ENCODE measurements at regions not wholly inside any gene's neighbourhood (a gene's known extent, or its start where the extent isn't known, plus 50 kb on each side); places are given as distances from the start of the nearest gene placed in this dataset.

DNA sequence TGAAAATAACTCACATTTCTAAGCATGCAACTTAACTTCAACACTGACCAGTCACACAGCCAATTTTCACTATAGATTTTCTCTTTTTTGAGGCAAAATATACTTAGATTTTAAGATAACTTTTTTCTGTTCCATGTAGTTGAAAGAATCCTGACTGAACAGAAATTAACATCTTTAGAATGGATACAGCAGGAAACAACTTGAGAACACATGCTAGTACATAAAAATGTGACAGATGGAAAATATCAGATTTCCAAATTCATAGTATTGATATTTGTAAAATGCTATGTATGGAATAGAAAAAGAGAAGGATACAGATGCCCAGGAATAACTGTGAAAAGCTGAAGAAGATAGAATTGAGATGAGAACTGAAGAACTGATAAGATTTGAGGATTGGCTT is 1270.6 kb downstream of the KCNT2 start:
- Histone ChIP-seq H3K9me3 (ENCODE audit: control insufficient read depth in 1 of 2, low read length in 2 of 2) (no peaks in the 10 kb centered on the region), H3K27me3 (ENCODE audit: low read depth, low read length) (no peaks in the 10 kb centered on the region), H3K27ac (ENCODE audit: low read length) (no peak overlapping the region), H3K36me3 (ENCODE audit: control insufficient read depth in 1 of 2, insufficient read depth in 2 of 2, low read length in 2 of 2) (no peaks in the 10 kb centered on the region), H3K4me3 (ENCODE audit: low read depth in 1 of 2, low read length in 2 of 2) (no peak overlapping the region), H3K4me1 (ENCODE audit: control insufficient read depth in 1 of 2, insufficient read depth in 2 of 2, low read length in 2 of 2) (no peaks in the 10 kb centered on the region)

DNA sequence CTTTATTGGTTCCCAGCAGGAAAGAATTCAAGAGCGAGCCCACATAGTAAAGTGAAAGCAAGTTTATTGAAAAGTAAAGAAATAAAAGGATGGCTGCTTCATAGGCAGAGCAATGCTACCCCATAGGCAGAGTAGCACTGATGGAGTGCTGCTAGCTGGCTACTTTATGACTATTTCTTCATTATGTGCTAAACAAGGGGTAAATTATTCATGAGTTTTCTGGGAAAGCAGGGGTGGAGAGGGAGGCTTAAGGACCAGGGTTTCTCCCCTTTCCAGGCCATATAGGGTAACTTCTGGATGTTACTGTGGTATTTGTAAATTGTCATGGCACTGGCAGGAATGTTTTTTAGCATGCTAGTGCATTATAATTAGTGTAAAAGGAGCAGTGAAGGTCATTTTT is 1271.4 kb downstream of the KCNT2 start:
- H3K27ac ChIP-seq (ENCODE audit: low read length) = no peak overlapping the region
- no peaks in the 10 kb centered on the region for H3K4me1 ChIP-seq (ENCODE audit: control insufficient read depth in 1 of 2, insufficient read depth in 2 of 2, low read length in 2 of 2)
- H3K4me3 ChIP-seq (ENCODE audit: low read depth in 1 of 2, low read length in 2 of 2) = no peak overlapping the region
- no peaks in the 10 kb centered on the region for H3K36me3 ChIP-seq (ENCODE audit: control insufficient read depth in 1 of 2, insufficient read depth in 2 of 2, low read length in 2 of 2)
- no peaks in the 10 kb centered on the region for H3K27me3 ChIP-seq (ENCODE audit: low read depth, low read length)
- no peaks in the 10 kb centered on the region for H3K9me3 ChIP-seq (ENCODE audit: control insufficient read depth in 1 of 2, low read length in 2 of 2)

- H3K36me3 ChIP-seq (ENCODE audit: control insufficient read depth in 1 of 2, insufficient read depth in 2 of 2, low read length in 2 of 2) = no peaks in the 10 kb centered on the region
- H3K9me3 ChIP-seq (ENCODE audit: control insufficient read depth in 1 of 2, low read length in 2 of 2) = no peaks in the 10 kb centered on the region
- H3K27me3 ChIP-seq (ENCODE audit: low read depth, low read length) = no peaks in the 10 kb centered on the region
- no peak overlapping the region for H3K27ac ChIP-seq (ENCODE audit: low read length)
- no peaks in the 10 kb centered on the region for H3K4me1 ChIP-seq (ENCODE audit: control insufficient read depth in 1 of 2, insufficient read depth in 2 of 2, low read length in 2 of 2)
- no peak overlapping the region for H3K4me3 ChIP-seq (ENCODE audit: low read depth in 1 of 2, low read length in 2 of 2)
Measured at GRCh38 chr1:195335541-195335940, 1272.7 kb downstream of the KCNT2 start.

GRCh38 chr1:195332102-195332501 is 1276.1 kb downstream of the KCNT2 start:
- Histone ChIP-seq H3K4me3 (ENCODE audit: low read depth in 1 of 2, low read length in 2 of 2) (no peak overlapping the region), H3K27ac (ENCODE audit: low read length) (no peak overlapping the region), H3K36me3 (ENCODE audit: control insufficient read depth in 1 of 2, insufficient read depth in 2 of 2, low read length in 2 of 2) (no peaks in the 10 kb centered on the region), H3K9me3 (ENCODE audit: control insufficient read depth in 1 of 2, low read length in 2 of 2) (no peaks in the 10 kb centered on the region), H3K4me1 (ENCODE audit: control insufficient read depth in 1 of 2, insufficient read depth in 2 of 2, low read length in 2 of 2) (no peaks in the 10 kb centered on the region), H3K27me3 (ENCODE audit: low read depth, low read length) (no peaks in the 10 kb centered on the region)

DNA sequence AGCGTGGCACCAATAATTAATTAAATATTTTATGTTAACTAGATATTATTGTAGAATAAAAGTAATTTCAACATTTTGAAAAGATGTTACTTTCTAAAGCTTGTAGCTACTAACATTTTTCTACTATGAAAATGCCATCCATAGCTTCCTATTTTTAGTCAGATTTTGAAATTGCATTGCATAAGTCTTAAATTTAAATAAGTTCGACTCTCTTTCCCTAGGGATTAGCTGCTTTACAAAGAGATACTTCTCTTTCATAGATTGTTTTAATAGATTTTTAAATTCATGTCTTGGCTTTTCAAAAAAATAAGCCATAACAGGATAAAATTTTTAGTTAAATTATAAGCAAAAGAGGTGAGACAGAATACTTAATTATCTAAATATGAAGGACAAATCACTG is 1279.6 kb downstream of the KCNT2 start:
- H3K4me3 ChIP-seq (ENCODE audit: low read depth in 1 of 2, low read length in 2 of 2) = no peak overlapping the region
- H3K27me3 ChIP-seq (ENCODE audit: low read depth, low read length) = no peaks in the 10 kb centered on the region
- no peaks in the 10 kb centered on the region for H3K9me3 ChIP-seq (ENCODE audit: control insufficient read depth in 1 of 2, low read length in 2 of 2)
- H3K36me3 ChIP-seq (ENCODE audit: control insufficient read depth in 1 of 2, insufficient read depth in 2 of 2, low read length in 2 of 2) = no peaks in the 10 kb centered on the region
- H3K4me1 ChIP-seq (ENCODE audit: control insufficient read depth in 1 of 2, insufficient read depth in 2 of 2, low read length in 2 of 2) = no peaks in the 10 kb centered on the region
- H3K27ac ChIP-seq (ENCODE audit: low read length) = no peak overlapping the region

DNA sequence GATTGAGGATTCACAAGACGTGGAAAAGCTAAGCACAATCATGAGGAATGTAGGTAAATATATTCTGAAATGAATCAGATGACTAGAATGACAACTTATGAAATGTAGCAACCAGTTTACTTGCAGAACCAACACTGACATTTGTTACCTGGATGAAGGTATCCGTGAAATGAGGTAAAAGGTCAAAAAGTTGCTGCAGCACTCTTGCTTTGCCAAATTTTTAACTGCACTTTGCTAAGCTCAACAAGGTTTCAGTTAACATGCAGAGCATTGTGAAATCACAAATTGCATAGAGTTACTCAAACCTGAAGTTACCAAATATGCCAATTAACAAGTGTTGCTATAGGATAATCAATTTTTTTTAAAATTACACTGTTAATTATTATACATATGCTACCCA is 1280.1 kb downstream of the KCNT2 start:
- no peaks in the 10 kb centered on the region for H3K36me3 ChIP-seq (ENCODE audit: control insufficient read depth in 1 of 2, insufficient read depth in 2 of 2, low read length in 2 of 2)
- no peaks in the 10 kb centered on the region for H3K9me3 ChIP-seq (ENCODE audit: control insufficient read depth in 1 of 2, low read length in 2 of 2)
- no peaks in the 10 kb centered on the region for H3K27me3 ChIP-seq (ENCODE audit: low read depth, low read length)
- no peak overlapping the region for H3K27ac ChIP-seq (ENCODE audit: low read length)
- H3K4me1 ChIP-seq (ENCODE audit: control insufficient read depth in 1 of 2, insufficient read depth in 2 of 2, low read length in 2 of 2) = no peaks in the 10 kb centered on the region
- no peak overlapping the region for H3K4me3 ChIP-seq (ENCODE audit: low read depth in 1 of 2, low read length in 2 of 2)

DNA sequence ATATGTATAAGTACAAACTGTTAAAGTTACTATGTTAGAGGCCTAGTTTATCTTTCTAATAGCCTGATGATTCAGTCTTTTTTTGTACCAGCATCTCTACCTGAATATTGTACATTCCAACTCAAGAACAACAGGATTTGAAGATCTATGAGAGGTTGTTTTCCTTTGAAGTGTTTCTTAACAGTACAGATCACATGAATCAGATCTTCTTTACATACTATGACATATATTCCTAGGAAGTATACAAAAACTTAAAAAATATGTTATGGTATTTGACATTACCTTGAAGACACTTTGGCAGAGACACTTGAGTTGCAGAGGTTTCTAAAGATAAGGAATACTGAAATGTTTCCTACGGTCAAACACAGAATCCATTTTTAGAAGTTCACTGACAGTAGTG is 1280.9 kb downstream of the KCNT2 start:
- Histone ChIP-seq H3K4me3 (ENCODE audit: low read depth in 1 of 2, low read length in 2 of 2) (no peak overlapping the region), H3K27ac (ENCODE audit: low read length) (no peak overlapping the region), H3K4me1 (ENCODE audit: control insufficient read depth in 1 of 2, insufficient read depth in 2 of 2, low read length in 2 of 2) (no peaks in the 10 kb centered on the region), H3K36me3 (ENCODE audit: control insufficient read depth in 1 of 2, insufficient read depth in 2 of 2, low read length in 2 of 2) (no peaks in the 10 kb centered on the region), H3K9me3 (ENCODE audit: control insufficient read depth in 1 of 2, low read length in 2 of 2) (no peaks in the 10 kb centered on the region), H3K27me3 (ENCODE audit: low read depth, low read length) (no peaks in the 10 kb centered on the region)

DNA sequence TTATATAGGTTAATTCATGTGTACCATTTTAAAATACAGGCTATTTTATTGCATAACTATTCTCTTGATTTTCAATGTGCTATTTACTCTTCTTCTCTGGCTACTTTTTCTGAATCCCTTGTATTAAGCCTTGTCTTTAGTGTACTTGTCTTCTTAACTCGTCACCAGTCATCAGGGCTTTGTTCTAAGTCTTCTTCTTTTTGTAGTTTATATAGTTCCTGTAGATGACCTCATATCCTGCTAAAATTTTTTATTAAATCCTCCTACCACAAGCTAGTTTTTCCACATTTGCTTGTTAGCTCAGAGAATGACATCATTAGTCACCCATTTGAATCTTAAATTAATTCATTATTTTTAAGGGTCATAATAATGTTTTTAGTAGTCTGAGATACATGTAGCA is 1281.9 kb downstream of the KCNT2 start:
- H3K27me3 ChIP-seq (ENCODE audit: low read depth, low read length) = no peaks in the 10 kb centered on the region
- H3K4me3 ChIP-seq (ENCODE audit: low read depth in 1 of 2, low read length in 2 of 2) = no peak overlapping the region
- H3K27ac ChIP-seq (ENCODE audit: low read length) = no peak overlapping the region
- H3K36me3 ChIP-seq (ENCODE audit: control insufficient read depth in 1 of 2, insufficient read depth in 2 of 2, low read length in 2 of 2) = no peaks in the 10 kb centered on the region
- H3K4me1 ChIP-seq (ENCODE audit: control insufficient read depth in 1 of 2, insufficient read depth in 2 of 2, low read length in 2 of 2) = no peaks in the 10 kb centered on the region
- H3K9me3 ChIP-seq (ENCODE audit: control insufficient read depth in 1 of 2, low read length in 2 of 2) = no peaks in the 10 kb centered on the region

DNA sequence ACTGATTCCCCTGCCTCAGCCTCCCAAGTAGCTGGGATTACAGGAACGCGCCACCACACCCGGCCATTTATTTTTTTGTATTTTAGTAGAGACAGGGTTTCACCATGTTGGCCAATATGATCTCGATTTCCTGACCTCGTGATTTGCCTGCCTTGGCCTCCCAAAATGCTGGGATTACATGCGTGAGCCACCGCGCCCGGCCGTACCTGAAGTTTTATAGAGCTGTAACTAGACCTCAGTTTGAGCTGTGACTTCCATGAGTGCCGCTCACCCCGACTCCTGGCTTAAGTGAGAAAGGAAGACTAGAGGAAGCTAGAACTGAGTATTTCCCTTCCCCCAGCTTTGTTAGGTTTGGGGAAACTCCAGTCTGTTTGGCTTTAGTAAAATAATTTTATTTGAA is 1283.1 kb downstream of the KCNT2 start:
- no peaks in the 10 kb centered on the region for H3K4me1 ChIP-seq (ENCODE audit: control insufficient read depth in 1 of 2, insufficient read depth in 2 of 2, low read length in 2 of 2)
- no peaks in the 10 kb centered on the region for H3K9me3 ChIP-seq (ENCODE audit: control insufficient read depth in 1 of 2, low read length in 2 of 2)
- H3K27me3 ChIP-seq (ENCODE audit: low read depth, low read length) = no peaks in the 10 kb centered on the region
- no peaks in the 10 kb centered on the region for H3K36me3 ChIP-seq (ENCODE audit: control insufficient read depth in 1 of 2, insufficient read depth in 2 of 2, low read length in 2 of 2)
- no peak overlapping the region for H3K4me3 ChIP-seq (ENCODE audit: low read depth in 1 of 2, low read length in 2 of 2)
- H3K27ac ChIP-seq (ENCODE audit: low read length) = no peak overlapping the region

DNA sequence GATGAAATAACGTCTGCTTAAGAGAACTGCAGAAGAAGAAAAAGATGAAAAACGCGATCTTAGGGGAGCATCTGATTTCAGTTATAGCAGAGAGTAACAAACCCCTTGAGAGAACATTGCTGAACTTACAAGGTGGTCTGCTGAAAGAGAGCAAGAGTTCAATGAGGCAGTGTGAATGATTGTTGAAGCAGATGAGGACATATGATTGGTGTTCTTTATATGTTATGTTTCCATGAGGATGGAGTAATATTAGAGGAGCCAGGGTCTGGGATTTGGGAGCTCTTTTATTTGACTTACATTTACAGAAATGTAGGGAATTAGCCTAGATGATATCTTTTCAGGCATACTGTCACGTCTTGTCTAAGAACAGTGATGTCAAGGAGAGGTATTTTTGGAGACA is 1302.0 kb downstream of the KCNT2 start:
- H3K36me3 ChIP-seq (ENCODE audit: control insufficient read depth in 1 of 2, insufficient read depth in 2 of 2, low read length in 2 of 2) = no peaks in the 10 kb centered on the region
- no peaks in the 10 kb centered on the region for H3K27me3 ChIP-seq (ENCODE audit: low read depth, low read length)
- H3K4me1 ChIP-seq (ENCODE audit: control insufficient read depth in 1 of 2, insufficient read depth in 2 of 2, low read length in 2 of 2) = no peaks in the 10 kb centered on the region
- H3K4me3 ChIP-seq (ENCODE audit: low read depth in 1 of 2, low read length in 2 of 2) = no peak overlapping the region
- H3K9me3 ChIP-seq (ENCODE audit: control insufficient read depth in 1 of 2, low read length in 2 of 2) = no peaks in the 10 kb centered on the region
- no peak overlapping the region for H3K27ac ChIP-seq (ENCODE audit: low read length)

- H3K36me3 ChIP-seq (ENCODE audit: control insufficient read depth in 1 of 2, insufficient read depth in 2 of 2, low read length in 2 of 2) = no peaks in the 10 kb centered on the region
- no peak overlapping the region for H3K27ac ChIP-seq (ENCODE audit: low read length)
- peaks cover 0 to 4% of the 10 kb centered on the region in 2 donors for H3K9me3 ChIP-seq (ENCODE audit: control insufficient read depth in 1 of 2, low read length in 2 of 2)
- H3K4me3 ChIP-seq (ENCODE audit: low read depth in 1 of 2, low read length in 2 of 2) = no peak overlapping the region
- no peaks in the 10 kb centered on the region for H3K4me1 ChIP-seq (ENCODE audit: control insufficient read depth in 1 of 2, insufficient read depth in 2 of 2, low read length in 2 of 2)
- no peaks in the 10 kb centered on the region for H3K27me3 ChIP-seq (ENCODE audit: low read depth, low read length)
Measured at GRCh38 chr1:195294911-195295310, 1313.3 kb downstream of the KCNT2 start.

DNA sequence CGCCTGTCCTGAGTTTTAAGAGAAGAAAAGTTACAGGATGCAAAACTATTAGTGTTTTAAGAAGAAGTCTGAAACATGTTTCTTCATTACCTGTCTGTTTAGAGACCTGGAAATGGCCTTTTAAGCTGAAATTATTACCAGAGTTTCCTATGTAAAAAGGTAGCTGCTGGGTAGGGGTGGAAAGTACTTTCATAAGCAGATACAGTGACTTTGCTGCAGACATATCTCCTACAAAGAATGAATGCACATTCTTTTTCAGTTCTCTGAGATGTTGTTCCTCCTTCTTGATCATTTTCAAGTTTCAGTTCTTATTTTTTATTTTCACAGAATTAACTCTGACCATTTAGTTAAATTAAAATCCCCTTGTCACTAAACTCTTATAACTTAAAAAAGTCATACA is 1329.6 kb downstream of the KCNT2 start:
- H3K36me3 ChIP-seq (ENCODE audit: control insufficient read depth in 1 of 2, insufficient read depth in 2 of 2, low read length in 2 of 2) = no peaks in the 10 kb centered on the region

More for the DNA sequence above, 1329.6 kb downstream of the KCNT2 start:
- Histone ChIP-seq H3K9me3 (ENCODE audit: control insufficient read depth in 1 of 2, low read length in 2 of 2) (no peaks in the 10 kb centered on the region), H3K27me3 (ENCODE audit: low read depth, low read length) (no peaks in the 10 kb centered on the region), H3K27ac (ENCODE audit: low read length) (no peak overlapping the region), H3K4me3 (ENCODE audit: low read depth in 1 of 2, low read length in 2 of 2) (no peak overlapping the region), H3K4me1 (ENCODE audit: control insufficient read depth in 1 of 2, insufficient read depth in 2 of 2, low read length in 2 of 2) (no peaks in the 10 kb centered on the region)
